Hepatocyte (in vitro differentiated cells): ENCODE measurements at regions not wholly inside any gene's neighbourhood (a gene's known extent, or its start where the extent isn't known, plus 50 kb on each side); places are given as distances from the start of the nearest gene placed in this dataset.

Experiments used
- DNase-seq: peaks from one replicate; pipeline ENCODE4 v3.0.0-alpha.2; 2016; ENCODE audit warnings: low spot score
- H2AFZ ChIP-seq: fragments of 200-600 bp; sonication (generic); 2 replicates; pipeline ENCODE4 v1.6.0; 2016; ENCODE audit warnings: antibody characterized with exemption, mild to moderate bottlenecking
- H3K27ac ChIP-seq: fragments of 200-600 bp; sonication (generic); 2 replicates; pipeline ENCODE4 v1.5.1; 2016; ENCODE audit warnings: mild to moderate bottlenecking
- H3K27me3 ChIP-seq: fragments of 200-600 bp; sonication (generic); 2 replicates; pipeline ENCODE4 v1.6.1; 2016
- H3K36me3 ChIP-seq: fragments of 200-600 bp; sonication (generic); replicated peaks from 2 replicates; pipeline ENCODE4 v1.5.1; 2016; ENCODE audit warnings: low read depth; ENCODE audit not compliant: insufficient read depth
- H3K4me1 ChIP-seq: fragments of 200-600 bp; sonication (generic); 2 replicates; pipeline ENCODE4 v1.5.1; 2016; ENCODE audit warnings: mild to moderate bottlenecking, moderate library complexity; ENCODE audit not compliant: insufficient read depth
- H3K4me2 ChIP-seq: fragments of 200-600 bp; sonication (generic); 2 replicates; pipeline ENCODE4 v1.6.0; 2016
- H3K4me3 ChIP-seq: fragments of 200-600 bp; sonication (generic); 2 replicates; pipeline ENCODE4 v1.5.1; 2016; ENCODE audit warnings: mild to moderate bottlenecking
- H3K79me2 ChIP-seq: fragments of 200-600 bp; sonication (generic); 2 replicates; pipeline ENCODE4 v1.6.0; 2017; ENCODE audit warnings: mild to moderate bottlenecking
- H3K9me2 ChIP-seq: fragments of 200-600 bp; sonication (generic); replicated peaks from 2 replicates; pipeline ENCODE4 v1.6.0; 2017; ENCODE audit warnings: mild to moderate bottlenecking; ENCODE audit not compliant: insufficient read depth
- H3K9me3 ChIP-seq: fragments of 200-600 bp; sonication (generic); 2 replicates; pipeline ENCODE4 v1.5.1; 2016; ENCODE audit warnings: low read depth, mild to moderate bottlenecking
- H4K20me1 ChIP-seq: fragments of 200-600 bp; sonication (generic); 2 replicates; pipeline ENCODE4 v1.6.0; 2016; ENCODE audit warnings: mild to moderate bottlenecking; ENCODE audit not compliant: insufficient read depth, poor library complexity, severe bottlenecking
- EZH2 ChIP-seq: fragments of 200-600 bp; sonication (generic); IDR thresholded peaks from 2 replicates; pipeline ENCODE4 v1.6.1; 2016; ENCODE audit warnings: antibody characterized with exemption, mild to moderate bottlenecking, borderline replicate concordance
- EZH2phosphoT487 ChIP-seq: fragments of 200-600 bp; sonication (generic); IDR thresholded peaks from one replicate; pipeline ENCODE4 v1.6.1; 2018; ENCODE audit warnings: antibody characterized with exemption, mild to moderate bottlenecking, low read depth, moderate library complexity; ENCODE audit not compliant: unreplicated experiment, severe bottlenecking
- WGBS: methylation state at CpG from one replicate; pipeline ENCODE4 v1.1.6; 2016; ENCODE audit warnings: low lambda C conversion rate; ENCODE audit errors: missing lambda C conversion rate; 5-methylcytosine and 5-hydroxymethylcytosine counted together
- TF ChIP-seq, protein P1 (sequence below): fragments of 200-600 bp; sonication (generic); IDR thresholded peaks from 2 replicates; pipeline ENCODE4 v1.5.1; 2016; ENCODE audit warnings: antibody characterized with exemption, mild to moderate bottlenecking; ENCODE audit not compliant: poor library complexity

- H3K27me3 ChIP-seq, result no peaks in the 10 kb centered on the region
- H3K36me3 ChIP-seq, result no peaks in the 10 kb centered on the region
- no peak overlapping the region for H3K4me3 ChIP-seq
- H3K4me2 ChIP-seq, result no peak overlapping the region
- H3K9me2 ChIP-seq, result no peaks in the 10 kb centered on the region
- no peak overlapping the region for H2AFZ ChIP-seq
- WGBS, result 81% methylated on average over 8 of the region's 8 CpGs
- no peak for DNase-seq
- no peaks in the 10 kb centered on the region for H4K20me1 ChIP-seq
- TF ChIP-seq, protein P1, sequence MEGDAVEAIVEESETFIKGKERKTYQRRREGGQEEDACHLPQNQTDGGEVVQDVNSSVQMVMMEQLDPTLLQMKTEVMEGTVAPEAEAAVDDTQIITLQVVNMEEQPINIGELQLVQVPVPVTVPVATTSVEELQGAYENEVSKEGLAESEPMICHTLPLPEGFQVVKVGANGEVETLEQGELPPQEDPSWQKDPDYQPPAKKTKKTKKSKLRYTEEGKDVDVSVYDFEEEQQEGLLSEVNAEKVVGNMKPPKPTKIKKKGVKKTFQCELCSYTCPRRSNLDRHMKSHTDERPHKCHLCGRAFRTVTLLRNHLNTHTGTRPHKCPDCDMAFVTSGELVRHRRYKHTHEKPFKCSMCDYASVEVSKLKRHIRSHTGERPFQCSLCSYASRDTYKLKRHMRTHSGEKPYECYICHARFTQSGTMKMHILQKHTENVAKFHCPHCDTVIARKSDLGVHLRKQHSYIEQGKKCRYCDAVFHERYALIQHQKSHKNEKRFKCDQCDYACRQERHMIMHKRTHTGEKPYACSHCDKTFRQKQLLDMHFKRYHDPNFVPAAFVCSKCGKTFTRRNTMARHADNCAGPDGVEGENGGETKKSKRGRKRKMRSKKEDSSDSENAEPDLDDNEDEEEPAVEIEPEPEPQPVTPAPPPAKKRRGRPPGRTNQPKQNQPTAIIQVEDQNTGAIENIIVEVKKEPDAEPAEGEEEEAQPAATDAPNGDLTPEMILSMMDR, result no peak
- TF ChIP-seq EZH2 (no peak), EZH2phosphoT487 (no peak)
- no peak overlapping the region for H3K27ac ChIP-seq
- H3K79me2 ChIP-seq, result no peaks in the 10 kb centered on the region
- no peaks in the 10 kb centered on the region for H3K9me3 ChIP-seq
- peaks cover 2% of the 10 kb centered on the region for H3K4me1 ChIP-seq
Observed at GRCh38 chr17:13755851-13756250, 154.1 kb upstream of the HS3ST3A1 start.

- H3K27me3 ChIP-seq, result no peaks in the 10 kb centered on the region
- H3K4me2 ChIP-seq, result no peak overlapping the region
- TF ChIP-seq EZH2 (no peak), EZH2phosphoT487 (no peak)
- TF ChIP-seq, protein P1, result no peak
- DNase-seq, result no peak
- no peaks in the 10 kb centered on the region for H3K4me1 ChIP-seq
- H3K36me3 ChIP-seq, result no peaks in the 10 kb centered on the region
- H3K4me3 ChIP-seq, result no peak overlapping the region
- no peaks in the 10 kb centered on the region for H3K79me2 ChIP-seq
- H3K9me3 ChIP-seq, result no peaks in the 10 kb centered on the region
- no peak overlapping the region for H3K27ac ChIP-seq
- H3K9me2 ChIP-seq, result no peaks in the 10 kb centered on the region
- WGBS, result 53% methylated on average over 2 of the region's 2 CpGs
- H2AFZ ChIP-seq, result no peak overlapping the region
- H4K20me1 ChIP-seq, result no peaks in the 10 kb centered on the region
Observed at GRCh38 chr17:13756763-13757162, 155.0 kb upstream of the HS3ST3A1 start.

DNA sequence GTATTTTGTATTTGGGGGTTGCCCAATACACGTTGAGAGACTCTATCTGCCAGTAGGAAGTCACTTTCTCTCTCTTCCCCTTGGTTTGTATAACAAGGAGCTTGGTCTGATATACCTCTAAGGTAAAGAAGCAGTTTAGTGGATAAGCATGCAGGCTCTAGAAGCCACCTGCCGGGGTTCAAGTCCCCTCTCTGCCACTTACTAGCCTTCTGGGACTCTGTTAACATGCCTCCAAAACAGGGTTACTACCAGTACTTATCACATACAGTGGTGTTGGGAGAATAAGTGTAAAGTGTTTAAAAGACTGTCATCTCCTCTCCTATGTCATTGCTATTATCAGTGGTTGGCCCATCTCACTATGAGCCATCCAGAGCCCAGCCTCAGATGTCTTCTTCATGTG lies 156.1 kb upstream of the HS3ST3A1 start:
- Histone ChIP-seq H3K36me3 (no peaks in the 10 kb centered on the region), H3K79me2 (no peaks in the 10 kb centered on the region), H3K27me3 (no peaks in the 10 kb centered on the region), H2AFZ (no peak overlapping the region), H3K9me3 (no peaks in the 10 kb centered on the region), H3K27ac (no peak overlapping the region), H3K4me1 (no peaks in the 10 kb centered on the region), H3K4me2 (no peak overlapping the region), H3K9me2 (no peaks in the 10 kb centered on the region), H3K4me3 (no peak overlapping the region), H4K20me1 (no peaks in the 10 kb centered on the region)
- TF ChIP-seq, protein P1, result no peak
- TF ChIP-seq EZH2 (no peak), EZH2phosphoT487 (no peak)
- no peak for DNase-seq
- 82% methylated on average over 2 of the region's 2 CpGs for WGBS
